Osteoblast (primary cell): ENCODE measurements at regions not wholly inside any gene's neighbourhood (a gene's known extent, or its start where the extent isn't known, plus 50 kb on each side); places are given as distances from the start of the nearest gene placed in this dataset.
A peak's percentile ranks its signal among the peaks of the same experiment; 100 is the strongest.

Source experiments
- DNase-seq: peaks from one replicate; pipeline ENCODE4 v3.0.0; 2011; ENCODE audit warnings: low spot score, mixed read lengths; ENCODE audit not compliant: insufficient read length; ENCODE audit errors: missing footprints
- H2AFZ ChIP-seq: 2 replicates; pipeline ENCODE4 v1.6.0; 2011; ENCODE audit warnings: mild to moderate bottlenecking, low read length
- H3K27ac ChIP-seq: 2 replicates; pipeline ENCODE4 v1.5.1; 2011; ENCODE audit warnings: mild to moderate bottlenecking, low read depth, low read length, moderate library complexity
- H3K27me3 ChIP-seq: 2 replicates; pipeline ENCODE4 v1.6.0; 2012; ENCODE audit warnings: mild to moderate bottlenecking, control low read depth, inconsistent platforms, low read length, moderate library complexity; ENCODE audit not compliant: insufficient read depth
- H3K36me3 ChIP-seq: 2 replicates; pipeline ENCODE4 v1.5.1; 2011; ENCODE audit warnings: mild to moderate bottlenecking, low read length, control low read depth, moderate library complexity; ENCODE audit not compliant: insufficient read depth
- H3K4me1 ChIP-seq: 2 replicates; pipeline ENCODE4 v1.5.1; 2011; ENCODE audit warnings: mild to moderate bottlenecking, low read length, control low read depth, moderate library complexity; ENCODE audit not compliant: insufficient read depth
- H3K4me2 ChIP-seq: 2 replicates; pipeline ENCODE4 v1.6.0; 2011; ENCODE audit warnings: mild to moderate bottlenecking, low read length; ENCODE audit not compliant: insufficient read depth
- H3K4me3 ChIP-seq: fragments of 200-600 bp; sonication (generic); 3 replicates; pipeline ENCODE4 v1.5.1; 2012; ENCODE audit warnings: mild to moderate bottlenecking, low read length, inconsistent platforms; ENCODE audit not compliant: insufficient read depth
- H3K79me2 ChIP-seq: 2 replicates; pipeline ENCODE4 v1.6.0; 2012; ENCODE audit warnings: mild to moderate bottlenecking, low read length, control low read depth, inconsistent platforms; ENCODE audit not compliant: insufficient read depth
- H3K9me3 ChIP-seq: 2 replicates; pipeline ENCODE4 v1.5.1; 2011; ENCODE audit warnings: low read depth, low read length, control low read depth
- H4K20me1 ChIP-seq: 2 replicates; pipeline ENCODE4 v1.6.0; 2012; ENCODE audit warnings: mild to moderate bottlenecking, low read length, control low read depth; ENCODE audit not compliant: insufficient read depth
- TF ChIP-seq, protein P1 (sequence below): IDR thresholded peaks from 2 replicates; pipeline ENCODE4 v1.5.1; 2011; ENCODE audit warnings: mild to moderate bottlenecking, low read depth, low read length, moderate library complexity; ENCODE audit errors: extremely low read depth

DNA sequence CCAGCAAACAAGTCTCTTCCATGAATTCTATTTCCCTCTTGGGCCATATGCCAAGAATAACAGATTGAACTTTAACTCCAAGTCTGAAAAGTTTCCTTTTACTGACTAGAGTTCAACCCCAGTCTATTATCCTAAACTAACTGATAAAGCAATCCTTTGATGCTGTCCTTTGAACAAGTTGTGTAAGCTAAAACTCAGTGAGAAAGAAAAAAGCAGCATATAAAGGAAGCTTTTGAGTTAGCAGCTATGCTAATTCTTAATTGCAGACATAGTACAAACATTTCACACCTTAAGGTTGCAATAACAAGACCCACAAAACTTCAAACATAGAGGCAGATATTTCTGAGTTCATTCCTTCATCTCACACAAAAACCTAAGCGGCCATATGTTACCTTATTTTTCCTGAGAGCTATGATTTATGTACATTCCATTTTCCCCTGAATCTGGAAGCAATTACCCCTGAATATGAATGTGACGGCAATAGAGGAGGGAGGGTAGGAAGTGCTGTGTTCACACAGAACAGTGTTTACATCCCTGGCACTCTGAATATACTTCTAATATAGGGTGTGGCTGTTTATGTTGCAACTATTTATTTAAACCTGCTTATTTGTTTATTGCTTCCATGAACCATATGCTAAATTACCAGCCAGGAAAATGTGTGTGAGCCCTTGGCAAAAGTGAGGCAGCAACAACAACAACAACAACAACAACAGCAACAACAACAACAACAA is 180.6 kb downstream of the IRS1 start:
- no peak for DNase-seq
- Histone ChIP-seq H3K36me3 (no peaks in the 10 kb centered on the region), H3K4me2 (no peak overlapping the region), H3K4me1 (no peaks in the 10 kb centered on the region), H2AFZ (no peak overlapping the region), H3K9me3 (no peaks in the 10 kb centered on the region), H4K20me1 (no peaks in the 10 kb centered on the region), H3K79me2 (no peaks in the 10 kb centered on the region), H3K4me3 (no peak overlapping the region), H3K27ac (no peak overlapping the region), H3K27me3 (no peaks in the 10 kb centered on the region)
- TF ChIP-seq, protein P1, sequence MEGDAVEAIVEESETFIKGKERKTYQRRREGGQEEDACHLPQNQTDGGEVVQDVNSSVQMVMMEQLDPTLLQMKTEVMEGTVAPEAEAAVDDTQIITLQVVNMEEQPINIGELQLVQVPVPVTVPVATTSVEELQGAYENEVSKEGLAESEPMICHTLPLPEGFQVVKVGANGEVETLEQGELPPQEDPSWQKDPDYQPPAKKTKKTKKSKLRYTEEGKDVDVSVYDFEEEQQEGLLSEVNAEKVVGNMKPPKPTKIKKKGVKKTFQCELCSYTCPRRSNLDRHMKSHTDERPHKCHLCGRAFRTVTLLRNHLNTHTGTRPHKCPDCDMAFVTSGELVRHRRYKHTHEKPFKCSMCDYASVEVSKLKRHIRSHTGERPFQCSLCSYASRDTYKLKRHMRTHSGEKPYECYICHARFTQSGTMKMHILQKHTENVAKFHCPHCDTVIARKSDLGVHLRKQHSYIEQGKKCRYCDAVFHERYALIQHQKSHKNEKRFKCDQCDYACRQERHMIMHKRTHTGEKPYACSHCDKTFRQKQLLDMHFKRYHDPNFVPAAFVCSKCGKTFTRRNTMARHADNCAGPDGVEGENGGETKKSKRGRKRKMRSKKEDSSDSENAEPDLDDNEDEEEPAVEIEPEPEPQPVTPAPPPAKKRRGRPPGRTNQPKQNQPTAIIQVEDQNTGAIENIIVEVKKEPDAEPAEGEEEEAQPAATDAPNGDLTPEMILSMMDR, result no peak

DNA sequence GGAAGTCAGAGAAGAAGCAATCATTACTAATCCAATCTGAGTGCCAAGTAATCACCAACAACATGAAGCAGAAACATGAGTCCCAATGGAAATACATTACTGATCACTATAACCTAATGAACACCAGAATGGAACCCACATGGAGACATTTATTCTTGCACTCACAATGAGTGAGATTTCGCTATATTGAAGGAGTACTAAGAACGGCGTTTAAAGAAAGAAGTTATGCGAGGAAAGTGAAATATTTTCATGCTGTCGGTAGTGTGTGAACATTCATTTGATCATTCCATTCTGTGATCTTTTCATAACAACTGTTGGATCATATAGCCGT is 181.1 kb downstream of the IRS1 start:
- H3K27me3 ChIP-seq, result no peaks in the 10 kb centered on the region
- H3K4me3 ChIP-seq, result no peak overlapping the region
- H2AFZ ChIP-seq, result no peak overlapping the region
- H3K79me2 ChIP-seq, result no peaks in the 10 kb centered on the region
- H4K20me1 ChIP-seq, result no peaks in the 10 kb centered on the region
- H3K9me3 ChIP-seq, result no peaks in the 10 kb centered on the region
- H3K36me3 ChIP-seq, result no peaks in the 10 kb centered on the region
- H3K4me2 ChIP-seq, result no peak overlapping the region
- no peak for DNase-seq
- no peak overlapping the region for H3K27ac ChIP-seq
- TF ChIP-seq, protein P1, result no peak
- no peaks in the 10 kb centered on the region for H3K4me1 ChIP-seq

DNA sequence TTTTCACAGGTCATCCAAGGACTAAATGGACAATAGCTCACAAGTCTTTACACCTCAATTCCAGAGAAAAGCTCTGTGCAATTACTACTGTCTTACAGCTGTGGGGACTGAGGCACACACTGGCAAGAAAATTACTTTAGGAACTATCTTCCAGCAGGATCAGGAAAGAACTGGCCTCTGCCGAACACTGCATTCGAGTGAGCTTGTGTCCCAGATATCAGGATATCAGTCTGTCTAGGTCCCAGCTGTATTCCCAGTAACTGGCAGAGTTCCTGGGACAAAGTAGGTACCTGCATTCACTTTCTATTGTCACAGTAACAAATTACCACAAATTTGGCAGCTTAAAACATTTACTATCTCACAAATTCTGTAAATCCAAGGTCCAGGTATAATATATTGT is 183.7 kb downstream of the IRS1 start:
- no peaks in the 10 kb centered on the region for H3K9me3 ChIP-seq
- no peaks in the 10 kb centered on the region for H3K36me3 ChIP-seq
- no peak overlapping the region for H3K4me2 ChIP-seq
- TF ChIP-seq, protein P1, result no peak
- H4K20me1 ChIP-seq, result no peaks in the 10 kb centered on the region
- no peak overlapping the region for H2AFZ ChIP-seq
- H3K27ac ChIP-seq, result no peak overlapping the region
- no peak overlapping the region for H3K4me3 ChIP-seq
- no peaks in the 10 kb centered on the region for H3K79me2 ChIP-seq
- H3K27me3 ChIP-seq, result no peaks in the 10 kb centered on the region
- peaks cover 19% of the 10 kb centered on the region for H3K4me1 ChIP-seq
- no peak for DNase-seq

DNA sequence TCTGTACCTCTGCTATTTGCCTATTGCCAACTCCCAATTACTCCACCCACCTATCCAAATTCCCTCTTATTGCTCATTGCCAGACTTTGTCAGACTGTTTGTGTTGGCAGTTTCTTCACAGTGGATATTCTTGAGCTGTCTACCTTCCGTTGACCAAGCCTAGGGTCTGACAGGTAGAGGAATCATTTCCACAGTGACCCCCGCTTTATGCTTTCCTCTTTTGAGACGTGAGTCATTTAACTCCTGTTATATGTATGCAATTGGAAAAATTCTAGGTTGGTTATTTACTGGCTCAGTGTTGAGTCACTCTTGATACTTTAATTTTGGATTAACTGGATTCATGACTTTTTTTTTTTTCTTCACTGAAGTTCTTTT is 187.7 kb downstream of the IRS1 start:
- Histone ChIP-seq H3K27ac (peak overlapping the region; percentile 61), H3K4me1 (peaks cover 25% of the 10 kb centered on the region), H3K36me3 (no peaks in the 10 kb centered on the region), H3K4me3 (no peak overlapping the region), H3K27me3 (no peaks in the 10 kb centered on the region), H4K20me1 (no peaks in the 10 kb centered on the region), H3K79me2 (no peaks in the 10 kb centered on the region), H3K4me2 (peak overlapping the region; percentile 30), H2AFZ (peak overlapping the region; percentile 17), H3K9me3 (no peaks in the 10 kb centered on the region)
- TF ChIP-seq, protein P1, result no peak
- peak; percentile 78 for DNase-seq
